HEK293 (cell line): ENCODE measurements at regions not wholly inside any gene's neighbourhood (a gene's known extent, or its start where the extent isn't known, plus 50 kb on each side); places are given as distances from the start of the nearest gene placed in this dataset.

Experiments used
- CTCF ChIP-seq: fragments of 450-650 bp; formaldehyde crosslinking; IDR thresholded peaks from 2 replicates; pipeline ENCODE4 v1.5.1; 2016; ENCODE audit warnings: missing biosample characterization, missing genetic modification characterization
- PRDM4 ChIP-seq: fragments of 450-650 bp; formaldehyde crosslinking; IDR thresholded peaks from 2 replicates; pipeline ENCODE4 v1.5.1; 2017; ENCODE audit warnings: missing biosample characterization, missing genetic modification characterization
- REST ChIP-seq: fragments of 450-650 bp; formaldehyde crosslinking; IDR thresholded peaks from 2 replicates; pipeline ENCODE4 v1.5.1; 2016; ENCODE audit warnings: missing biosample characterization, missing genetic modification characterization
- SETDB1 ChIP-seq: IDR thresholded peaks from one replicate; pipeline ENCODE4 v1.6.1; 2017; ENCODE audit warnings: mild to moderate bottlenecking, low read length, moderate library complexity, mixed read lengths; ENCODE audit not compliant: insufficient read length
- YY1 ChIP-seq: fragments of 450-650 bp; formaldehyde crosslinking; IDR thresholded peaks from 2 replicates; pipeline ENCODE4 v1.5.1; 2018; ENCODE audit warnings: missing biosample characterization, missing genetic modification characterization
- ZBTB21 ChIP-seq: fragments of 450-650 bp; formaldehyde crosslinking; IDR thresholded peaks from 2 replicates; pipeline ENCODE4 v1.5.1; 2017; ENCODE audit warnings: missing biosample characterization, missing genetic modification characterization
- ZNF121 ChIP-seq: fragments of 450-650 bp; formaldehyde crosslinking; IDR thresholded peaks from 2 replicates; pipeline ENCODE4 v1.5.1; 2016; ENCODE audit warnings: missing biosample characterization, missing genetic modification characterization

- no peak for TF ChIP-seq ZBTB21 (tag by site-specific recombination)
- TF ChIP-seq YY1 (tag by site-specific recombination), result no peak
- no peak for TF ChIP-seq REST (tag by site-specific recombination)
- TF ChIP-seq CTCF, result no peak
- TF ChIP-seq SETDB1, result no peak
- no peak for TF ChIP-seq PRDM4 (tag by site-specific recombination)
- no peak for TF ChIP-seq ZNF121
Measured at GRCh38 chr4:120446051-120446567, 379.5 kb upstream of the MAD2L1 start.
